ENCODE measurements at regions not wholly inside any gene's neighbourhood (a gene's known extent, or its start where the extent isn't known, plus 50 kb on each side); places are given as distances from the start of the nearest gene placed in this dataset.

DNA sequence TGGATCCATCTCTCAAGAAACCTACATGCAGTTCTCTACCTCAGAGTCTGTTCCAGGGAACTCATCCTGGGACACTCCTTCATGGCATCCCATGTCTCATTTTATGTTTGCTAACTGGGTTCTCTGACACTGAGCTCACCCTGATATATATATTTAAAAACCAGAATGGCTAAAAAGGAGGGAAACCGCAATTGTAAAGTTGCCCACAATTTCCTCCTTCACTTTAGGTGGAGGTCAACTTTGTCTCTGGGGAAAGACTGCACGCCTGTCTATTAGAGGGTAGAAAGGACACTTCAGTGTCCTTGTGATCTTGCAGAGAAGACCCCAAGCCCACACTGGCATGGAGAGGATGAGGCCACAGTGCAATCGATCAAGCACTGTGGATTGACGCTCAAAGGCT is 131.7 kb downstream of the TEX36 start:
- TF ChIP-seq, protein P1, sequence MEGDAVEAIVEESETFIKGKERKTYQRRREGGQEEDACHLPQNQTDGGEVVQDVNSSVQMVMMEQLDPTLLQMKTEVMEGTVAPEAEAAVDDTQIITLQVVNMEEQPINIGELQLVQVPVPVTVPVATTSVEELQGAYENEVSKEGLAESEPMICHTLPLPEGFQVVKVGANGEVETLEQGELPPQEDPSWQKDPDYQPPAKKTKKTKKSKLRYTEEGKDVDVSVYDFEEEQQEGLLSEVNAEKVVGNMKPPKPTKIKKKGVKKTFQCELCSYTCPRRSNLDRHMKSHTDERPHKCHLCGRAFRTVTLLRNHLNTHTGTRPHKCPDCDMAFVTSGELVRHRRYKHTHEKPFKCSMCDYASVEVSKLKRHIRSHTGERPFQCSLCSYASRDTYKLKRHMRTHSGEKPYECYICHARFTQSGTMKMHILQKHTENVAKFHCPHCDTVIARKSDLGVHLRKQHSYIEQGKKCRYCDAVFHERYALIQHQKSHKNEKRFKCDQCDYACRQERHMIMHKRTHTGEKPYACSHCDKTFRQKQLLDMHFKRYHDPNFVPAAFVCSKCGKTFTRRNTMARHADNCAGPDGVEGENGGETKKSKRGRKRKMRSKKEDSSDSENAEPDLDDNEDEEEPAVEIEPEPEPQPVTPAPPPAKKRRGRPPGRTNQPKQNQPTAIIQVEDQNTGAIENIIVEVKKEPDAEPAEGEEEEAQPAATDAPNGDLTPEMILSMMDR (conservative IDR thresholded peaks at IDR 0.05), result no peak
- TF ChIP-seq ZFX (IDR thresholded peaks at IDR 0.05), result no peak
